Heart left ventricle (tissue), 13 donors: ENCODE measurements at regions not wholly inside any gene's neighbourhood (a gene's known extent, or its start where the extent isn't known, plus 50 kb on each side); places are given as distances from the start of the nearest gene placed in this dataset.

Experiments
- POLR2A ChIP-seq, 2 donors: fragments of 450-650 bp; IDR thresholded peaks; one replicate each; pipeline ENCODE4 v1.6.1; 2017; ENCODE audit warnings: antibody characterized with exemption in 2 of 2, mild to moderate bottlenecking in 2 of 2, moderate library complexity in 2 of 2
- TF ChIP-seq, protein P1 (sequence below), 12 donors: fragments of 200-600 bp; sonication (generic) in 4 of 12; IDR thresholded peaks; one replicate each; pipeline versions ENCODE4 v1.5.0 to v1.8.0; 2018 to 2022; ENCODE audit warnings: antibody characterized with exemption in 12 of 12, mild to moderate bottlenecking in 5 of 12
- donor health status: ischemic (EF 13 %, LVEDD 7.1; RV severe dilation, severe dysfunction).
- donor health status: DM: no; HTN: yes; CAD: no.
- donor health status: DM: no; HTN: no; CAD: no.
- donor health status: ischemic (EF 25% LVEDD 6.9; RV normal size, moderate dysfunction).
- donor health status: ischemic (EF 25% LVEDD 5.7; RV mildly dilated, moderate dysfunction).
- donor health status: ischemic (EF 35%, LVEDD 5.7; RV mildly dilated, moderate dysfunction).
- donor health status: nonischemic (EF 11% LVEDD 7.7; RV severe dilation, severe dysfunction).
- donor health status: DM: yes; HTN: yes; CAD: no.
- donor health status: PGD.
- donor health status: ischemic (EF 29% LVEDD 5.4; RV normal size, mild dysfunction).
- donor health status: nonischemic (EF 23%, LVEDD 6.1; RV moderate dilation, normal function).

DNA sequence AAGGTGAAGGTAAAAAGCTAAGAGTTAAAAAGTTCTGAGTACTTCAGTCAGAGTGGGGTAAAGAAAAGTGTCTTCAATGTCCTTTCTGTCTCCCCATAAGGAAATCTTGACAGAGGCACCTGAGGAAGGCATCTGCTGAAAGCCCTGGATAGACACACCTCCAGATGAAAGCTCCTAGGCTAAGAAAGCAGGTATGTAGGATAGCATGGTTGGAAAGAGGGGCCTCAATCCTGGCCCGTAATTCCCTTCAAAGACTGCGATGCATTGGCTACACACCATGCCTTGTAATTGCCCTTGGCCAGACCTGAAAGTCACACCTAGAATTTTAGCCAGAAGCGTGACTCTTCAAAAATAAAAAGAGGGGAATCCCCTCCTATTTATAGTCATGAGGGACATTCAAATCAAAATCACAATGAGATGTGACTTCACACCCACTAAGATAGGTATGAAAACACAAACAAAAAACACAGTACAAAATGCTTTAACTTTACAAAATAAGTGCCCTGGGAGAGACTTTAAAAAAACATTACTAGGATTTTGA is 809.7 kb downstream of the IPMK start:
- TF ChIP-seq, protein P1, sequence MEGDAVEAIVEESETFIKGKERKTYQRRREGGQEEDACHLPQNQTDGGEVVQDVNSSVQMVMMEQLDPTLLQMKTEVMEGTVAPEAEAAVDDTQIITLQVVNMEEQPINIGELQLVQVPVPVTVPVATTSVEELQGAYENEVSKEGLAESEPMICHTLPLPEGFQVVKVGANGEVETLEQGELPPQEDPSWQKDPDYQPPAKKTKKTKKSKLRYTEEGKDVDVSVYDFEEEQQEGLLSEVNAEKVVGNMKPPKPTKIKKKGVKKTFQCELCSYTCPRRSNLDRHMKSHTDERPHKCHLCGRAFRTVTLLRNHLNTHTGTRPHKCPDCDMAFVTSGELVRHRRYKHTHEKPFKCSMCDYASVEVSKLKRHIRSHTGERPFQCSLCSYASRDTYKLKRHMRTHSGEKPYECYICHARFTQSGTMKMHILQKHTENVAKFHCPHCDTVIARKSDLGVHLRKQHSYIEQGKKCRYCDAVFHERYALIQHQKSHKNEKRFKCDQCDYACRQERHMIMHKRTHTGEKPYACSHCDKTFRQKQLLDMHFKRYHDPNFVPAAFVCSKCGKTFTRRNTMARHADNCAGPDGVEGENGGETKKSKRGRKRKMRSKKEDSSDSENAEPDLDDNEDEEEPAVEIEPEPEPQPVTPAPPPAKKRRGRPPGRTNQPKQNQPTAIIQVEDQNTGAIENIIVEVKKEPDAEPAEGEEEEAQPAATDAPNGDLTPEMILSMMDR (IDR thresholded peaks at IDR 0.05), result no peak
- TF ChIP-seq POLR2A (IDR thresholded peaks at IDR 0.05), result no peak
